Upper lobe of right lung (tissue), 1 donor: ENCODE measurements at regions not wholly inside any gene's neighbourhood (a gene's known extent, or its start where the extent isn't known, plus 50 kb on each side); places are given as distances from the start of the nearest gene placed in this dataset.
A peak's percentile ranks its signal among the peaks of the same experiment; 100 is the strongest.

ENCODE experiments used
- ATAC-seq: fragments of 200-7000 bp; cut with Tn5 transposase; one replicate; pipeline ENCODE4 v1.9.1; 2020; ENCODE audit warnings: mild to moderate bottlenecking, moderate library complexity
- DNase-seq: peaks from one replicate; pipeline ENCODE4 v3.0.0-alpha.2; 2020
- H3K27ac ChIP-seq: fragments of 200-600 bp; one replicate; pipeline ENCODE4 v1.8.0; 2022
- H3K27me3 ChIP-seq: fragments of 200-600 bp; one replicate; pipeline ENCODE4 v1.8.0; 2022; ENCODE audit warnings: mild to moderate bottlenecking
- H3K36me3 ChIP-seq: fragments of 200-600 bp; one replicate; pipeline ENCODE4 v1.8.0; 2022
- H3K4me1 ChIP-seq: fragments of 200-600 bp; one replicate; pipeline ENCODE4 v1.8.0; 2022
- H3K4me3 ChIP-seq: fragments of 200-600 bp; one replicate; pipeline ENCODE4 v1.8.0; 2022; ENCODE audit warnings: mild to moderate bottlenecking
- H3K9me3 ChIP-seq: fragments of 200-600 bp; one replicate; pipeline ENCODE4 v1.8.0; 2022
- CTCF ChIP-seq: fragments of 200-600 bp; IDR thresholded peaks from one replicate; pipeline ENCODE4 v1.8.0; 2022; ENCODE audit warnings: antibody characterized with exemption
- intact Hi-C: fragments of 100-400 bp; cut with DNase I; formaldehyde crosslinking; loops from one replicate; pipeline ENCODE4 v1.11.0; 2022
- donor health status: DM: no; HTN: yes; CAD: no; lungs with severe emphysema.

- Histone ChIP-seq H3K4me3 (no peak overlapping the region), H3K36me3 (no peaks in the 10 kb centered on the region), H3K27me3 (no peaks in the 10 kb centered on the region), H3K27ac (no peak overlapping the region), H3K9me3 (no peaks in the 10 kb centered on the region), H3K4me1 (peaks cover 6% of the 10 kb centered on the region)
- no peak for DNase-seq
- no peak for TF ChIP-seq CTCF
- no peak for ATAC-seq
- intact Hi-C loops = no loop called here
Measured at GRCh38 chr4:140309124-140309870, 64.1 kb upstream of the SCOC start.

GRCh38 chr4:140308366-140309123, 64.9 kb upstream of the SCOC start:
- no peaks in the 10 kb centered on the region for H3K36me3 ChIP-seq
- no peak overlapping the region for H3K27ac ChIP-seq
- intact Hi-C loops = no loop called here
- no peaks in the 10 kb centered on the region for H3K27me3 ChIP-seq
- H3K4me3 ChIP-seq = no peak overlapping the region
- no peaks in the 10 kb centered on the region for H3K9me3 ChIP-seq
- H3K4me1 ChIP-seq = peaks cover 6% of the 10 kb centered on the region
- peak; percentile 34 for ATAC-seq
- TF ChIP-seq CTCF = no peak
- DNase-seq = no peak

GRCh38 chr4:140305053-140305452, 68.4 kb upstream of the SCOC start:
- ATAC-seq (peak; percentile 88), DNase-seq (no peak)
- H3K9me3 ChIP-seq = no peaks in the 10 kb centered on the region
- no peak for TF ChIP-seq CTCF
- peaks cover 6% of the 10 kb centered on the region for H3K4me1 ChIP-seq
- intact Hi-C loops = no loop called here
- no peak overlapping the region for H3K27ac ChIP-seq
- no peaks in the 10 kb centered on the region for H3K27me3 ChIP-seq
- H3K36me3 ChIP-seq = no peaks in the 10 kb centered on the region
- H3K4me3 ChIP-seq = no peak overlapping the region

DNA sequence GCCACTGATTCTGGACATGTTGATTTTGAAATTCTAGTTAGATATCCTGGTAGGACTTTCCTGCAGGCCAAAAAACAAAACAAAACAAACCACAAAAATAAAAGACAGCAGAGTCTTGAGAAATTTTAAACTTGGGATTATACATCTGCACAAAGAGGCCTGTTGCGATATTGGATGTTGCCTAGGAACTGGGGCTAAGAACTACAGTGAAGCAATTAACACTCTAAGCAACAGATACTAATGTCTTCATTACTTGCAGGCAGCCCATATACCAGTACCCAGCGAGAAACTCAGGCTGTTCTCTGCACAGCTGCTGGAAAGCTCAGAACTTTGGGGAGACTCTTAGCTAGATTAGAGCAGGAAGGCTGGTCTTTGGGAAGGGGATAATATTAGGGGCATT, 69.1 kb upstream of the SCOC start:
- intact Hi-C loops = no loop called here
- Histone ChIP-seq H3K9me3 (no peaks in the 10 kb centered on the region), H3K4me3 (no peak overlapping the region), H3K4me1 (peaks cover 6% of the 10 kb centered on the region), H3K36me3 (no peaks in the 10 kb centered on the region), H3K27me3 (no peaks in the 10 kb centered on the region), H3K27ac (no peak overlapping the region)
- TF ChIP-seq CTCF = no peak
- no peak for ATAC-seq
- DNase-seq = no peak

GRCh38 chr4:140302151-140302859, 71.1 kb upstream of the SCOC start:
- intact Hi-C loops = no loop called here
- Histone ChIP-seq H3K27me3 (no peaks in the 10 kb centered on the region), H3K27ac (no peak overlapping the region), H3K4me3 (no peak overlapping the region), H3K4me1 (peaks cover 6% of the 10 kb centered on the region), H3K36me3 (no peaks in the 10 kb centered on the region), H3K9me3 (no peaks in the 10 kb centered on the region)
- ATAC-seq = no peak
- no peak for TF ChIP-seq CTCF
- no peak for DNase-seq
